Activated CD4-positive, alpha-beta T cell treated with anti-CD3 and anti-CD28 coated beads, Interleukin-2, amount 10 ng/mL, durations not matched to agents 24 days and 14 days (primary cell): ENCODE measurements at regions not wholly inside any gene's neighbourhood (a gene's known extent, or its start where the extent isn't known, plus 50 kb on each side); places are given as distances from the start of the nearest gene placed in this dataset.

Experiments used
- DNase-seq: peaks from one replicate; pipeline ENCODE4 v3.0.0; 2022
- H3K27ac Mint-ChIP-seq: one replicate; pipeline ENCODE4 v1.8.0; 2022; ENCODE audit warnings: mild to moderate bottlenecking, mixed read lengths
- H3K27me3 Mint-ChIP-seq: one replicate; pipeline ENCODE4 v1.8.0; 2022; ENCODE audit warnings: mixed read lengths
- H3K36me3 Mint-ChIP-seq: one replicate; pipeline ENCODE4 v1.8.0; 2022; ENCODE audit warnings: low read depth, mild to moderate bottlenecking, mixed read lengths
- H3K4me1 Mint-ChIP-seq: one replicate; pipeline ENCODE4 v1.8.0; 2021; ENCODE audit warnings: mixed read lengths
- H3K4me3 Mint-ChIP-seq: one replicate; pipeline ENCODE4 v1.8.0; 2022; ENCODE audit warnings: mild to moderate bottlenecking, moderate library complexity, mixed read lengths
- H3K9me3 Mint-ChIP-seq: one replicate; pipeline ENCODE4 v1.8.0; 2021; ENCODE audit warnings: mixed read lengths
- intact Hi-C: fragments of 100-400 bp; cut with micrococcal nuclease; formaldehyde crosslinking; loops from one replicate; pipeline ENCODE4 v1.15.1; 2023

- Mint-ChIP-seq H3K4me1 (no peaks in the 10 kb centered on the region), H3K27ac (no peak overlapping the region), H3K36me3 (no peaks in the 10 kb centered on the region), H3K9me3 (no peaks in the 10 kb centered on the region), H3K4me3 (no peak overlapping the region), H3K27me3 (no peaks in the 10 kb centered on the region)
- intact Hi-C loops, result loop anchor here (10.0 kb wide), 1 partner anchor 89 kb away; no protein-coding TSS in a partner anchor
- no peak for DNase-seq
Measured at GRCh38 chr4:74535512-74535911, 90.6 kb downstream of the AREG start.

GRCh38 chr4:74536557-74536956, 91.6 kb downstream of the AREG start:
- H3K4me1 Mint-ChIP-seq, result no peaks in the 10 kb centered on the region
- H3K36me3 Mint-ChIP-seq, result no peaks in the 10 kb centered on the region
- intact Hi-C loops, result loop anchor here (10.0 kb wide), 1 partner anchor 88 kb away; no protein-coding TSS in a partner anchor
- H3K27ac Mint-ChIP-seq, result no peak overlapping the region
- H3K4me3 Mint-ChIP-seq, result no peak overlapping the region
- DNase-seq, result no peak
- H3K27me3 Mint-ChIP-seq, result peaks cover 2% of the 10 kb centered on the region
- no peaks in the 10 kb centered on the region for H3K9me3 Mint-ChIP-seq

DNA sequence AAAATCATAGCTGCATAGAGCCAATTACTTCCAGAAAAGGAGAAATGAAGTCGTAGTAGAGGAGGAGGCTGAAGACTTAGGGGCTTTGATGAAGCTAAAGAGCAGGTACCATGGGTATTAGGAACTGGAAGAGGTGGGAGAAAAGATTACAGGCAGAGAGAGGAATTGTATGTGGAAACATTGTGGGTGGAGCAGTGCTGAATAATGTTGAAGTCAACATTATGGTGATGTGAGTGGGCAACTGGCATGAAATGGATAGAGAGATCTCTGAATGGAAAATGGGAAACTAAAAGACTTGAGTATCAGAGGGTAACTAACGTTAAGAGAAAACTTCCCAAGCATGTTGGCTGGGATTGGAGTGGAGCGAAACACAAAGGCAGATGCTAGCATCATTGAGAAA, 92.5 kb downstream of the AREG start:
- H3K27me3 Mint-ChIP-seq, result peaks cover 2% of the 10 kb centered on the region
- DNase-seq, result no peak
- intact Hi-C loops, result loop anchor here (10.0 kb wide), 1 partner anchor 87 kb away; no protein-coding TSS in a partner anchor
- H3K27ac Mint-ChIP-seq, result no peak overlapping the region
- H3K9me3 Mint-ChIP-seq, result no peaks in the 10 kb centered on the region
- H3K4me3 Mint-ChIP-seq, result no peak overlapping the region
- H3K36me3 Mint-ChIP-seq, result no peaks in the 10 kb centered on the region
- H3K4me1 Mint-ChIP-seq, result no peaks in the 10 kb centered on the region

GRCh38 chr4:74539044-74539790, 94.3 kb downstream of the AREG start:
- intact Hi-C loops, result loop anchor here (10.0 kb wide), 1 partner anchor 86 kb away; no protein-coding TSS in a partner anchor
- Mint-ChIP-seq H3K27me3 (peaks cover 2% of the 10 kb centered on the region), H3K36me3 (no peaks in the 10 kb centered on the region)

DNA sequence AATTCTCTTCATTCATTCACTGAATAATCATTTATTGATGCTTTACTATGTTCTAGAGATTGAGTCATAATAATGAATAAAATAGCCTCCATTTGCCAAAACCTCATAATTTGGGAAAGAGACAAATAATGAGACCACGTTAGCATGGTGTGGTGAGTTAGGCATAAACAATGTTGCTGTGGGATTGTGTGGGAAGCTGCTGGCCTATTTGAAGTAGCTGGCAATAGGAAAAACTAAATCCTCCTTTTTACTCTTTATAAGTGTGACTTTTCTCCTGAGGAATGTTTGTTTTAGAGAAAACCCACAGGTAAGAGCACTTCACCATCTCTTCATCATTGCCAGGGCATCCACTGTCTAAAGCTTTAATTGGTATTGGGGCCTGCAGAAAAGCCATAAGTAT, 95.3 kb downstream of the AREG start:
- DNase-seq, result no peak
- intact Hi-C loops, result no loop called here
- H3K27ac Mint-ChIP-seq, result no peak overlapping the region
- peaks cover 3% of the 10 kb centered on the region for H3K4me1 Mint-ChIP-seq
- no peaks in the 10 kb centered on the region for H3K36me3 Mint-ChIP-seq
- H3K4me3 Mint-ChIP-seq, result no peak overlapping the region
- no peaks in the 10 kb centered on the region for H3K9me3 Mint-ChIP-seq
- H3K27me3 Mint-ChIP-seq, result peaks cover 2% of the 10 kb centered on the region

More at GRCh38 chr4:74539044-74539790, 94.3 kb downstream of the AREG start:
- Mint-ChIP-seq H3K4me1 (peaks cover 3% of the 10 kb centered on the region), H3K9me3 (no peaks in the 10 kb centered on the region), H3K27ac (no peak overlapping the region), H3K4me3 (no peak overlapping the region)
- DNase-seq, result no peak

GRCh38 chr4:74541667-74542066, 96.7 kb downstream of the AREG start:
- Mint-ChIP-seq H3K36me3 (no peaks in the 10 kb centered on the region), H3K9me3 (no peaks in the 10 kb centered on the region), H3K27ac (no peak overlapping the region), H3K4me3 (no peak overlapping the region), H3K4me1 (peaks cover 3% of the 10 kb centered on the region), H3K27me3 (peaks cover 2% of the 10 kb centered on the region)
- intact Hi-C loops, result no loop called here
- no peak for DNase-seq

- peaks cover 3% of the 10 kb centered on the region for H3K4me1 Mint-ChIP-seq
- H3K9me3 Mint-ChIP-seq, result no peaks in the 10 kb centered on the region
- intact Hi-C loops, result no loop called here
- H3K36me3 Mint-ChIP-seq, result no peaks in the 10 kb centered on the region
- no peak overlapping the region for H3K27ac Mint-ChIP-seq
- no peak for DNase-seq
- H3K27me3 Mint-ChIP-seq, result peaks cover 2% of the 10 kb centered on the region
- no peak overlapping the region for H3K4me3 Mint-ChIP-seq
Measured at GRCh38 chr4:74543231-74543781, 98.4 kb downstream of the AREG start.

- peaks cover 3% of the 10 kb centered on the region for H3K4me1 Mint-ChIP-seq
- intact Hi-C loops, result no loop called here
- no peak for DNase-seq
- no peaks in the 10 kb centered on the region for H3K36me3 Mint-ChIP-seq
- H3K4me3 Mint-ChIP-seq, result no peak overlapping the region
- no peaks in the 10 kb centered on the region for H3K9me3 Mint-ChIP-seq
- H3K27ac Mint-ChIP-seq, result no peak overlapping the region
- peaks cover 2% of the 10 kb centered on the region for H3K27me3 Mint-ChIP-seq
Measured at GRCh38 chr4:74543983-74544382, 99.0 kb downstream of the AREG start.

GRCh38 chr4:74544655-74545361, 99.9 kb downstream of the AREG start:
- DNase-seq, result no peak
- H3K36me3 Mint-ChIP-seq, result no peaks in the 10 kb centered on the region
- H3K4me1 Mint-ChIP-seq, result peaks cover 3% of the 10 kb centered on the region
- peaks cover 2% of the 10 kb centered on the region for H3K27me3 Mint-ChIP-seq
- H3K4me3 Mint-ChIP-seq, result no peak overlapping the region
- intact Hi-C loops, result no loop called here
- no peaks in the 10 kb centered on the region for H3K9me3 Mint-ChIP-seq
- H3K27ac Mint-ChIP-seq, result no peak overlapping the region

DNA sequence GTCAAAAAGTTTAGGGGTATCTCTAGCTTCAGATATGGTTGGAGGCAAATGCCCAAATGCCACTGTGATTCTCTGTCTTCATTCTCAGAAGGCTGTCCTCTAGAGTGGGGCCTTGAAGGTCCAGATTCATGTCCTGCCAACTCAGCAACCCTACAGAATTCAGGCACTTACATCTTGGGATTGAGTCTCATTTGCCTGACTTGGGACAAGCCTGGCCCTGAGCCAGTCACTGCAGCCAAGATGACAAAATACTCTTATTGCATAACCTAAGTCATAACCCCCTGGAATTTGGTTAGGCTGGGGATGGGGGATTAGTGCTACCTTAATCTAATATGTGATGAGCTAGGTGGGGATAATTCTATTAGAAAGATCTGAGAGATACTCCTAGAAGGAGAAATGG, 100.5 kb downstream of the AREG start:
- Mint-ChIP-seq H3K27ac (no peak overlapping the region), H3K36me3 (no peaks in the 10 kb centered on the region), H3K9me3 (no peaks in the 10 kb centered on the region), H3K27me3 (peaks cover 2% of the 10 kb centered on the region), H3K4me1 (peaks cover 3% of the 10 kb centered on the region), H3K4me3 (no peak overlapping the region)
- DNase-seq, result no peak
- intact Hi-C loops, result no loop called here

DNA sequence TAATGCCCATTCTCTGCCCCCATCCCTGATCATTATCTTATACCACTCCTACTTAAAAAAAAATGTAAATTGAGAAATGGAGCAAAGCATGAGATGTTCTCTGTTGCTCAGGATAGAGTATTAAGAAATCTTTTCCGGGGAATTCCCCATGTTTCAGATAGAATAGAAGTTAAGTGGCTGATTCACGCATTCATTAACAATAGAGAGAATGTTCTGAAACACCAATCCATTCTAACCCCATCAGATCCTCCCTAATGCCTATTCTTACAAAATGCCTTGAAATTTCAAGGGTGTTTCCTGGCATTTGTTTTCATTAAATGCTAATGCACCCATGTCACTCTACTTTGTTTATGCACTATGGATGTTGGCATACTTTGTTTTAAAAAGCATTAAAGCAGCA, 101.1 kb downstream of the AREG start:
- intact Hi-C loops, result no loop called here
- Mint-ChIP-seq H3K9me3 (no peaks in the 10 kb centered on the region), H3K27me3 (peaks cover 2% of the 10 kb centered on the region), H3K36me3 (no peaks in the 10 kb centered on the region), H3K4me1 (peaks cover 3% of the 10 kb centered on the region), H3K4me3 (no peak overlapping the region), H3K27ac (no peak overlapping the region)
- no peak for DNase-seq

GRCh38 chr4:74547042-74547441, 102.1 kb downstream of the AREG start:
- Mint-ChIP-seq H3K9me3 (no peaks in the 10 kb centered on the region), H3K27ac (no peak overlapping the region), H3K4me1 (peaks cover 3% of the 10 kb centered on the region), H3K36me3 (no peaks in the 10 kb centered on the region), H3K4me3 (no peak overlapping the region), H3K27me3 (no peaks in the 10 kb centered on the region)
- DNase-seq, result no peak
- intact Hi-C loops, result no loop called here

- DNase-seq, result no peak
- H3K4me1 Mint-ChIP-seq, result no peaks in the 10 kb centered on the region
- no peaks in the 10 kb centered on the region for H3K27me3 Mint-ChIP-seq
- intact Hi-C loops, result no loop called here
- no peaks in the 10 kb centered on the region for H3K9me3 Mint-ChIP-seq
- no peaks in the 10 kb centered on the region for H3K36me3 Mint-ChIP-seq
- no peak overlapping the region for H3K27ac Mint-ChIP-seq
- no peak overlapping the region for H3K4me3 Mint-ChIP-seq
Measured at GRCh38 chr4:74548561-74548960, 103.6 kb downstream of the AREG start.

DNA sequence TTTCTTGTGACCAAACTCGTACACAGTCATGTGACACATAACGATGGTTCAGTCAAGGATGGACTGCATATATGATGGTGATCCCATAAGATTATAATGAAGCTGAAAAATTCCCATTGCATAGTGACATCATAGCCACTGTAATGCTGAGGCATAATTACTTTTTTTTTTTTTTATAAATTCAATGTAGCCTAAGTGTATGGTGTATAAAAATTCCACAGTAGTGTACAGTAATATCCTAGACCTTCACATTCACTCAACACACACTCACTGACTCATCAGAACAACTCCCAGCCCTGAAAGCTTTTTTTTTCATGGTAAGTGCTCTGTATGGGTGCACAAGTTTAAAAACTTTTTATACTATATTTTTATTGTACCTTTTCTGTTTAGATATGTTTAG, 105.0 kb downstream of the AREG start:
- no peak for DNase-seq
- H3K36me3 Mint-ChIP-seq, result no peaks in the 10 kb centered on the region
- H3K4me1 Mint-ChIP-seq, result no peaks in the 10 kb centered on the region
- no peaks in the 10 kb centered on the region for H3K27me3 Mint-ChIP-seq
- intact Hi-C loops, result no loop called here
- no peaks in the 10 kb centered on the region for H3K9me3 Mint-ChIP-seq
- H3K27ac Mint-ChIP-seq, result no peak overlapping the region
- H3K4me3 Mint-ChIP-seq, result no peak overlapping the region
